ENCODE measurements at regions not wholly inside any gene's neighbourhood (a gene's known extent, or its start where the extent isn't known, plus 50 kb on each side); places are given as distances from the start of the nearest gene placed in this dataset.

DNA sequence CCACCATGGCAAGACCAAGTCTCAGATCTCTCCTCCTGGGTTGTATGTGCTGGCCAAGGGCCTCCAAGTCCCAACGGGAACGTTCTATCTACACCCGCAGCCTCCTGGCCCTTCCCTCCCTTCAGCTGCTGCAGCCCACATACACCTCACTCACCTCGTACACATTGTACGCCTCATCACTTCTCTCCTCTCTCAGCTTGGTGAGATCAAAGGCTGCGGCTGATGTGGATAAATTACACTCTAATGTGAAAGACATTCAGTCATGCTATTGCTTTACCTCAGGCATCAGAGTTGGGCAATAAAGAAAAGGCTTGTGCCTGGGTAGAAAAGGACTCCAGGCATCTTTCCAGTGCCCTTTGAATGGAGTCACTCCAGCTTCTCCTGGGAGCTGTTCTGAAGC lies 135.3 kb upstream of the FOXQ1 start:
- H3K36me3 Mint-ChIP-seq: no peaks in the 10 kb centered on the region
- H3K4me1 Mint-ChIP-seq: no peaks in the 10 kb centered on the region
- Histone ChIP-seq H3K27ac (no peak overlapping the region), H2AFZ (replicated peaks) (no peak overlapping the region), H3F3A (ENCODE audit: low read depth) (no peaks in the 10 kb centered on the region), H3K27me3 (no peaks in the 10 kb centered on the region), H3K4me3 (no peak overlapping the region), H3K9me3 (ENCODE audit: low read depth) (no peaks in the 10 kb centered on the region), H3K4me1 (no peaks in the 10 kb centered on the region), H4K20me1 (ENCODE audit: low read depth) (no peaks in the 10 kb centered on the region), H3K79me2 (ENCODE audit: low read depth) (no peaks in the 10 kb centered on the region), H3K9ac (no peak overlapping the region), H3K36me3 (no peaks in the 10 kb centered on the region), H3K4me2 (no peak overlapping the region)
- H3K27me3 Mint-ChIP-seq (ENCODE audit: insufficient read depth, low read depth): peaks cover 2% of the 10 kb centered on the region
- TF ChIP-seq EZH2phosphoT487 (IDR thresholded peaks at IDR 0.05): no peak
- TF ChIP-seq EZH2 (IDR thresholded peaks at IDR 0.05): no peak
- TF ChIP-seq, protein P1, sequence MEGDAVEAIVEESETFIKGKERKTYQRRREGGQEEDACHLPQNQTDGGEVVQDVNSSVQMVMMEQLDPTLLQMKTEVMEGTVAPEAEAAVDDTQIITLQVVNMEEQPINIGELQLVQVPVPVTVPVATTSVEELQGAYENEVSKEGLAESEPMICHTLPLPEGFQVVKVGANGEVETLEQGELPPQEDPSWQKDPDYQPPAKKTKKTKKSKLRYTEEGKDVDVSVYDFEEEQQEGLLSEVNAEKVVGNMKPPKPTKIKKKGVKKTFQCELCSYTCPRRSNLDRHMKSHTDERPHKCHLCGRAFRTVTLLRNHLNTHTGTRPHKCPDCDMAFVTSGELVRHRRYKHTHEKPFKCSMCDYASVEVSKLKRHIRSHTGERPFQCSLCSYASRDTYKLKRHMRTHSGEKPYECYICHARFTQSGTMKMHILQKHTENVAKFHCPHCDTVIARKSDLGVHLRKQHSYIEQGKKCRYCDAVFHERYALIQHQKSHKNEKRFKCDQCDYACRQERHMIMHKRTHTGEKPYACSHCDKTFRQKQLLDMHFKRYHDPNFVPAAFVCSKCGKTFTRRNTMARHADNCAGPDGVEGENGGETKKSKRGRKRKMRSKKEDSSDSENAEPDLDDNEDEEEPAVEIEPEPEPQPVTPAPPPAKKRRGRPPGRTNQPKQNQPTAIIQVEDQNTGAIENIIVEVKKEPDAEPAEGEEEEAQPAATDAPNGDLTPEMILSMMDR (IDR thresholded peaks at IDR 0.05): no peak
- H3K27ac Mint-ChIP-seq: peak overlapping the region; percentile 23
- H3K4me3 Mint-ChIP-seq: no peak overlapping the region
- H3K9me3 Mint-ChIP-seq: no peaks in the 10 kb centered on the region
- DNase-seq (ENCODE audit: low spot score): no peak

- Histone ChIP-seq H4K20me1 (ENCODE audit: low read depth) (no peaks in the 10 kb centered on the region), H3K4me3 (no peak overlapping the region), H3K9me3 (ENCODE audit: low read depth) (no peaks in the 10 kb centered on the region), H3K4me2 (no peak overlapping the region), H3K36me3 (no peaks in the 10 kb centered on the region), H3K27me3 (no peaks in the 10 kb centered on the region), H3K27ac (no peak overlapping the region), H2AFZ (replicated peaks) (no peak overlapping the region), H3F3A (ENCODE audit: low read depth) (no peaks in the 10 kb centered on the region), H3K4me1 (no peaks in the 10 kb centered on the region), H3K79me2 (ENCODE audit: low read depth) (no peaks in the 10 kb centered on the region), H3K9ac (no peak overlapping the region)
- no peak for DNase-seq (ENCODE audit: low spot score)
- Mint-ChIP-seq H3K4me3 (no peak overlapping the region), H3K27ac (no peak overlapping the region), H3K27me3 (ENCODE audit: insufficient read depth, low read depth) (peaks cover 5% of the 10 kb centered on the region), H3K4me1 (no peaks in the 10 kb centered on the region), H3K36me3 (no peaks in the 10 kb centered on the region), H3K9me3 (no peaks in the 10 kb centered on the region)
- TF ChIP-seq EZH2 (IDR thresholded peaks at IDR 0.05): no peak
- TF ChIP-seq EZH2phosphoT487 (IDR thresholded peaks at IDR 0.05): no peak
- TF ChIP-seq, protein P1 (IDR thresholded peaks at IDR 0.05): no peak
These were observed 136.0 kb upstream of the FOXQ1 start for GRCh38 chr6:1175877-1176276.

- Mint-ChIP-seq H3K36me3 (no peaks in the 10 kb centered on the region), H3K4me1 (no peaks in the 10 kb centered on the region), H3K27me3 (ENCODE audit: insufficient read depth, low read depth) (peaks cover 7% of the 10 kb centered on the region), H3K4me3 (no peak overlapping the region), H3K9me3 (no peaks in the 10 kb centered on the region), H3K27ac (no peak overlapping the region)
- Histone ChIP-seq H3F3A (ENCODE audit: low read depth) (no peaks in the 10 kb centered on the region), H3K79me2 (ENCODE audit: low read depth) (no peaks in the 10 kb centered on the region), H3K27ac (no peak overlapping the region), H4K20me1 (ENCODE audit: low read depth) (no peaks in the 10 kb centered on the region), H3K4me3 (no peak overlapping the region), H3K4me2 (no peak overlapping the region), H3K9me3 (ENCODE audit: low read depth) (no peaks in the 10 kb centered on the region), H3K4me1 (no peaks in the 10 kb centered on the region), H3K36me3 (no peaks in the 10 kb centered on the region), H2AFZ (replicated peaks) (no peak overlapping the region), H3K27me3 (no peaks in the 10 kb centered on the region), H3K9ac (no peak overlapping the region)
- DNase-seq (ENCODE audit: low spot score): no peak
- TF ChIP-seq, protein P1 (IDR thresholded peaks at IDR 0.05): no peak
- TF ChIP-seq EZH2 (IDR thresholded peaks at IDR 0.05): no peak
- no peak for TF ChIP-seq EZH2phosphoT487 (IDR thresholded peaks at IDR 0.05)
These were observed 141.1 kb upstream of the FOXQ1 start for GRCh38 chr6:1170794-1171193.
